Stimulated activated CD4-positive, alpha-beta T cell treated with anti-CD3 and anti-CD28 coated beads, Interleukin-12 subunit alpha, Interleukin-12 subunit beta, amount 100 ng/mL, for 48 hours (primary cell): ENCODE measurements at regions not wholly inside any gene's neighbourhood (a gene's known extent, or its start where the extent isn't known, plus 50 kb on each side); places are given as distances from the start of the nearest gene placed in this dataset.

Experiments used
- DNase-seq, 3 donors: peaks; one replicate each; pipeline ENCODE4 v3.0.0-alpha.2; 2020; ENCODE audit warnings: low read depth in 2 of 3, low spot score in 1 of 3

DNA sequence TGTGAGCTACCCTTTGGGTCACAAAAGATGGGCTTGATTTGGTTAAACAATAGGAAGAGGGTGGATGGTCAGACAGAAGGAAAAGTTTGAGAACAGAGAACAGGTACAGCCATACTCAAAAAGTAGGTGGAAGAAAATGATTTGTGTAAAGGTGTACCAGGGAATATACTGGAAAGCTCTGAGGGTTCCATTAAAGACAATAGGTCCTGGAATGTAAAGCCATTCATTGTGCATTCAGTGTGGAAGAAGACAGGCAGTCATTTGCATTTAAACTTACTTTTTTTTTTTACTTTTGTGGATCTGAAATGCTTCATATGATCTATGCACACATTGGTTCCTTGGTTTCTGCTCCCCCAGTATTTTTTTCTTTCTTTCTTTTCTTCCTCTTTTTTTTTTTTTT is 581.4 kb upstream of the PIK3C3 start:
- DNase-seq: no peak

DNA sequence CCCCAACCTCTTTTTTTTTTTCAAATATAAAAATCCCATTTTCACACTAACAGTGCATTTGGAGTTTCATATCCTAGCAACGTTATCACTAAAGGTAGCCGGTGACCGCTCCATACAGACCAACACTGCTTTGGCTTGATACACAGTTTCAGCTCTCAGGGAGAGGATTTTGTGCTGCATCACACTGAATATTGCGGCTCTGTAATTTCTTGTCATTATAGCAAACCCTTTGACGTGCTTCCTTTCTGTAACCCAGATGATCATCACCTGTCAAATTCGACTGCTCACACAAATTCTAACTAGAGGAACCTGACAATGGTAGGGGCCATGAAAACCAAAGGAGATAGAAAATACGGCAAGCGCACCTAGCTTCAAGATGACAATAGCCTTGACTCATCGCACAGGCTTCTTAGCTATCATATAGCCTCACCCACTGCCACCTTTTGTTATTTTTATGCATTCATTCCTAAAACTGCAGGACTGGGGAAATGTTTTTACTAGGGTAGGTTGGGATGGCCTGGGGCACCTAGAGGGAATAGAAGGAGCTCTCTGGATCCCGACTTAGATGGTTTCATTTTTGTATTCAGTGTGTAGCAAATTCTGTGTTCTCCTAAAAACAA is 582.9 kb upstream of the PIK3C3 start:
- DNase-seq: no peak

DNA sequence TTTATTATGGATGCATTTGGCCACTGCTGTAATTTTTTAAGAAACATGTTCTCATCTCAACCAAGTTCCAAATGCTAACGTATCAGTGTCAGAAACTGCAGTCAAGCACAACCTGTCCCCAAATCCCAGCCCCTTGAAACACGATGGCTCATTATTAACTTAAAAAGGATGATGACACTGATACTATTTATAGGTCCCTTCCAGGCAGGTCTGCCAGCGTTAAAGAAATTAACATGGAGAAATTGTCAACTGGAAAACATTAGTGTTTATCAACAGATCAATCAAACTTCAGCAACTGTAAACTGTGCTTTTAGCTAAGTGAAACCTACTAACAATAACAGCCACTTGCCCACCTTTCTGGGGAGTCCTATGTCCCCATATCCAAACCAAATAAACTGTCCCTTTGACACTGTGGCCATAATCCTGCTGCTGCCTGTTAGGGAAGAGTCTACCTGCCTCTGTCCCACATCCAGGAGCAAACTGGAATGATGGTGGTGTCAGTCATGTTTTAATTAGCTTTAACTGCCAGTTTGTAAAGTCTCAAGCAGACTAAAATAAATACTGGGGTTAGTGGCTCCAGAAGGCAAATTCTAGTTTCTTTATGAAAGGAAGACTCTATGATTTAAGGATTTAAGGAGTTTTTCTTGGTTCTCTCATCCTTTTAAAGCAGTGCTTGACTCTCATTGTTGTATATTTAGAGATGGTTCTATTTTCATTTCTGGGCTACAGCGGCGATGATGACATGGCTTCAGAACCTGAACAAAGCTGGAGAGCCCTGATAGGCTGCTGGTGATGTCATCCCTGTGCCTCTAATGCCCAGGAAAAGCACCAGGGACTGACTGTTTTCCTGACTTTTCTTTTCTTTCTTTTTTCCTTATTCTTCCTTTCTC is 583.6 kb upstream of the PIK3C3 start:
- no peak for DNase-seq

DNA sequence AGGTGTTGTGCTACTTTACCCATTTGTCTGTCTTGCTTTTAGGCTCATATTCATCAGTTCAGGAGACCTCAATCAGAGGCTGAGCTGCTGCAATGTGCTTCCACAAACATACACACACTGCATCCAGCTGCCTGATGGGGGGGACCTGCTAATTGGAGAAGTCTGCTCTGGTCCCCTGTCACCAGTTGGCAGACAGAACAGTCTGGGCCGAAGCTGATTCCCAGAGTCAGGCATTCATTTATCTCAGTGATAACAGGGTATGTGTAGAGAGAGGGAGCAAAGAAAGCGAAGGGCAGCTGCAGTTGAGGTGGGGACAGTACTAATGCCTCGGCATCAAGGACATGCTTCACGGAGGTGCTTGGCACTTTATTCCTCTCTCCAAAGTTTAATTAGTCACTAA is 584.3 kb upstream of the PIK3C3 start:
- DNase-seq: no peak

DNA sequence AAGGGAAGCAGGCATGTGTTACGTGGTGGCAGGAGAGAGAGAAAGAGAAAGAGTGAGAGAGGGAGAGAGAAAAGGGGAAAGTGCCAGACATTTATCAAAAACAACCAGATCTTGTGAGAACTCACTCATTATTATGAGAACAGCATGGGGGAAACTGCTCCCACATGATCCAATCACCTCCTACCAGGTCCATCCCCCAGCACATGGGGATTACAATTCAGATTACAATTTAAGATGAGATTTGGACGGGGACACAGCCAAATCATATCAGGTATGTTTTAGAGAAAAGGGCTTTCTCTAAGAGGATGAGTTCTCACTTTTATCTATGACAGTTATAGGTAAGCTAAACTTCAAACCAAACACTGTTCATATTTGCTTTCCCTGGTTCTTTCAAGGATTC is 597.3 kb upstream of the PIK3C3 start:
- DNase-seq: no peak

DNA sequence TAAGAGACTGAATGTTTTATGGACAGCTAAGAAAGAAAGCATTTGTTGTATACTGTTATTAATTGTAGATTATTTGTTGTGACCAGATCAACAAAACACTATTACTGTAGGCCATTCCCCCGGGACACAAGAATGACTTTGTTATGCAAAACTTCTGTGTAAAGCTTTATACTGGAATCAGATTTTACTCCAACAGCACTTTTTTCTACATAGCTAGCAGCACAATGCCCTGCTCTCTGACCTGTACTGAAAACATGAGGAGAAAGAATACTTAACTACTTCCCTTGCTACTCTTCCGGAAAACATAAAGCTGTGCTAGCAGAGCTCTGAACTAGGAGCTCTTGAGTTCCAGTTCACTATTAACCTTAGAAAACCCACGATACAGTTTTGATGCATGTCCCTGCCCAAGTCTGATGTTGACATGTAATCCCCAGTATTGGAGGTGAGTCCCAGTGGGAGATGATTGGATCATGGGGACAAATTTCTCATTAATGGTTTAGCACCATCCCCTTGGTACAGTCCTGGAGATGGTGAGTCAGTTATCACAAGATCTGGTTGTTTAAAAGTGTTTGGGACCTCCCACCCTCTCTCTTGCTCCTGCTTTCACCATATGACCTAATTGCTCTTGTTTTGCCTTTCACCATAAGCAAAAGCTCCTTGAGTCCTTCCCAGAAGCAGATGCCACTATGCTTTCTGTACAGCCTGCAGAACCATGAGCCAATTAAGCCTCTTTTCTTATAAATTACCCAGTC is 601.1 kb upstream of the PIK3C3 start:
- DNase-seq: no peak

DNA sequence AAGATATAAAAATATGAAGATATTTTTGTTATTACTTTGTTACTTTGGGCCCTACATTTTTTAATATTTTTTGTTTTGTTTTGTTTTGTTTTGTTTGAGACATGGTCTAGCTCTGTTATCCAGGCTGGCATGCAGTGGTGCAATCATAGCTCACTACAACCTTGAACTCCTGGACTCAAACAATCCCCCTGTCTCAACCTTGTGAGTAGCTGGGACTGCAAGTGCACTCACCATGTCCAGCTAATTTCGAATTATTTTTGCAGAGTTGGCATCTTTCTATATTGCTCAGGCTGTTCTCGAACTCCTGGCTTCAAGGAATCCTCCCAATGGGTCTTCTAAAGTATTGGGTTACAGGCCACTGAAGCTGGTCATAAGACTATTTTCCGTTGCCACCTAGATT is 603.6 kb upstream of the PIK3C3 start:
- DNase-seq: no peak

DNA sequence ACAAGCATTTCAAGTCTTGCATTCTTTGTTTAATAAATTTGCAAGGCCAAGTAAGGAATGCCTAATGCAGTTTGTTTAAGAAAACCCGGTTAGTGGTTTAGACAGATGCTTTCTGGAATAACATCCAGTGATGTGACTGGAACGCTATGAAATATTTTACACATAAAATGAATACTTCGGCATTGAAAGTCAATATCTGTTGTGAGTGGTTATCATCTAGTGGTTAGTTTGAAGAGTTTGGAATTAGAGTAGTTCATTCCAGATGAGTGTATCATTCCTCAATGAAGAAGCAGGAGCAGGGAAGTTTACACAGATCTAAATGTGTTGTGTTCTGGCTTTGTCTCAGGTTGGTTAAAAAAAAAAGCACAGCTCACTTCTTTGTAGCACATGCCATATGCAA is 608.0 kb upstream of the PIK3C3 start:
- no peak for DNase-seq

DNA sequence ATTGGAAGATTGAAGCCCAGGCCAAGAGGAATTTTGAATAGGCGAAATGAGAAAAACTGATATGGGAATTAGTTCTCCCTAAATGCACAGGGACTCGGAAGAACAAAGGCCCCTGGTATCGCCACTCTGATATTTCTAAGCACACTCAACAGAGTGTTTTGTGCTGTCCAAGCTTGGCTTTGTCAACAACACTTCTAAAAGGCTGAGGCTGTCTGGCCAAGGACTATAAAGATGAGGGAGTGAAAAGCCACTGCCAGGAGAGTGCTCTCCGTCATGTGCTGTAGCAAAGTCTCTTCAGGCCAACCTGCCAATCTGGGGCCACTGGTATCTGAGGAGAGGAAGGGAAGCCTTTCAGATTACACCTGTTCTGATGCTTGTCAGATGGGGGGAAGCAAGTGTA is 611.2 kb upstream of the PIK3C3 start:
- DNase-seq: no peak

DNA sequence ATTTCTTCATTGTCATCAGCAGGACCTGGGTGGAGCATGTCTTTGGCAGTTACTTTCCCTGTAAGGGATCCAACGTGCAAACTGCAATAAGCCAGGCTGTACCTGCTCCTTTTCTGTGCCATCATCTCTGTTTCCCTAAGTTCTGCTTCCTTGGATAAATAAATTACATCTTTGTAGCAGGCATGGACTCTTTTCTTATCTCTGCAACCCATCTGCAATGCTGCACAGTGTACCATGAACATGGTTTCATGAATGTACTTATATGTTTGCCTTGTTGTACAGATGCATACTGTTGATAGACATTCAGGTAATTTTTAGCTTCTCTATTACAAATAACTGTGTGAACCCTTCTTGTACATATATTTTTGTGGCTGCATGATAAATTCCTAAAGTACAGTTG is 616.7 kb upstream of the PIK3C3 start:
- no peak for DNase-seq

DNA sequence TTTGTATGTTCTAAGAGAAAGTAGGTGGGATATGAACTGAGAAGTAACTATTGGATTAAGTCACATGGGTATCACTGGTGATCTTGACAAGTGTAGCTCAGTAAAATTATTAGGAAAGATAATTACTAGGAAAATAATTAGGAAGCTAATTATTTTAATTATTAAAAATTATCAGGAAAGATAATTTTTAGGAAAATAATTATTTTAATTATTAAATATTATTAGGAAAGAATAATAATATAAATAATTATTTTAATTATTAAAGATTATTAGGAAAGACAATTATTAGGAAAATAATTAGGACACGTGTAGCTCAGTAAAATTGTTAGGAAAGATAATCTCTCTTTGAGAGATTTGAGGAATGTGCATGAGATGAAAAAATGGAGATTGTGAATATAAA is 623.4 kb upstream of the PIK3C3 start:
- DNase-seq: no peak

DNA sequence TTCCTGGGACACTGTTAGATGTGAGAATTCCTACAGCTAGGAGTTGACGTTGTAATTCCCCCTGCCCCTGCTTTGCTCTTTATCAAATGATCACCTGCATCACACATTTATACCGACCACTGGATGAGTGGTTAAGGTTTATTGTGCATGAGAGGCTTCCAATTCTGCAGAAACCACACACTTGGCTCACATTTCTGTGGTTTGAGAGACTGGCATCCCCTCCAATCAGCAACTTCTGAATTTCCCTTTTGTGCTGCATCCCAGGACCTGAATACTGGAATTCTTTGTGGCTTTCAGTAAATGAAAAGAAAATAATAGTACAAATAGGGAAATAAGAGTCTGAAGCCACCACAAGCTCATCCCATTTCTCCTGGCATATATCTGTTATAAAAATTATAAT is 628.7 kb upstream of the PIK3C3 start:
- DNase-seq: no peak

DNA sequence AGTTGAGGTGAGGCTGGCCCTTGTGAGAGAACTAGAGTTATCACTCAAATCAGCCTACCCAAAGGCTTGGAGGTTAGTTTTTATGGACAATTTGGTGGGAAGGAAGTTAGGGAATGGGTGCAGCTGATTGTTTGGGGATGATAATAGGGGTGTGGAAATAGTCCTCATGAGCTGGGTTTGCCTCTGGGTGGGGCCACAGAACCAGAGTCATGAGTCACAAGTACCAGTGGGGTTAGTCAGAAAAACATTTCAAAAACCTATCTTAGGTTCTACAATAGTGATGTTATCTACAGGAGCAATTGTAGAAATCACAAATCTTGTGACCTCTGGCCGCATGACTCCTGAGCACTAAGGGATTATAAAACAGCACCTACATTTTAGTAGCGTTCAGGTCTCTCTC is 630.1 kb upstream of the PIK3C3 start:
- DNase-seq: no peak

DNA sequence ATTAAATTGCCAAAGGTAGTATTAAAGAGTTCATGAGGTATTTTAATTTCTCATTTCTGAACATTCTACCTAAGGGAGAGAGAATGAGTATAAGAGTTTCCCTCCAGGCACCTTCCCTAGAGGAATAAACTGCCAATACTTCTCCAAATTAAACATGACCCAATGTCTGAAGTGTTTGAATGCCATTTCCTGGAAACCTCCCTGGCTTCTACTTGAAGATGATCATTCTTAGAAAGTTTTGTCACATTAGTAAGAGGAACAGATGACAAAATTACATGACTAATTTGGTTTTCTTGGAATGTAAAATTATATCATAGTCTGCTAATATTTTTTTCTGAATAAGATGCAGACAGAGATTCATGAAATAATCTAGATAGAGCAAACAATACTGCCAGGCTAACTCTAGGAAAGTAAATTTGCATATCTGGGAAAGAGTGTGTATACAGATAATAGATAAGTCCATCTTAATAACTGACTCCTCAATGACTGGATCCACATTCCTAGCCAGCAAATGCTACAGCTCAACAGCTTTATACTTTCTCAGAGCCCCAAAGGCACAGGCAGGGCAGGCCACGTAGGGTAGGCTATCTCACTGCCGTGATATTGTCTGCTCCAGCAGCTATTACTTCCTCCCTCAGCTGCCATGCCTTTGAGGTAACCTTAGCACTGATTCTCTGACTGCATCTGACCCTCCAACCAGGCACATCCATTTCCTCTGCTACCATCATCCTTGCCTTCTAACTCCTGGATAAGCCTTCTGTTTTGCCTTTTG is 630.8 kb upstream of the PIK3C3 start:
- no peak for DNase-seq

DNA sequence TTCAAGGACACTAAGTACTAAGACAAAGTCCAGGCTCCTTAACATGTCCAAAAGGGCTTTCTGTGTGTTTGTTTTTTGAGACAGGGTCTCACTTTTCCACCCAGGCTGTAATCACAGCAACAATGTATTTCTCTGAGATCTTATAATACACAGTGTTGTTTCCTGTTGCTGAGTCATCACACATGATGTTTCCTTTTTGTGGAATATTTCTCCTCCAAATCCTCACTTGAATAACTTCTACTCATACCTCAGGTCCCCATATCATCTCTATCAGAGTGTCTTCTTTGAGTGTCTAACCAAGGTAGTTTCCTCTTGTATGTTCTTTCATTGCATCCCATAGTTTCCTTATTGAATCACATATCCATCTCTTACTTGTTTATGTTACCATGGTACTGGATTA is 632.0 kb upstream of the PIK3C3 start:
- no peak for DNase-seq

DNA sequence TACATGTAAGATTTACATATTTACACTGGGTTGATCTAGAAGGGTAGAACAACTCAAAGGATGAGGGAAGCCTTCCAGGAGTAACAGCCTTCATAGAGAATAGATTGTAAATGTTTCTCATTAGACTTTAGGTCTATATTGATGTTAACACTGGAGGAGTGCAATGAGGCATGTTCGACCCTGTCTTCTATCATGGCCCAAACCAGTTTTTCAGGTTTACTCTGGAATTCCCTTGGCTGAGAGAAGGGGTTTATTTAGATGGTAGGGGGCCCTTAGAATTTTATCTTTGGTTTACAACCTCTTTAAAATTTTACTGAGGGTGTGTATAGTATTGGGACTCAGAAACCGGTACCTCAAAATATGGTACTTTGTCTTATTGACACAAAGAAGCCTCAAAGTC is 634.9 kb upstream of the PIK3C3 start:
- DNase-seq: no peak

DNA sequence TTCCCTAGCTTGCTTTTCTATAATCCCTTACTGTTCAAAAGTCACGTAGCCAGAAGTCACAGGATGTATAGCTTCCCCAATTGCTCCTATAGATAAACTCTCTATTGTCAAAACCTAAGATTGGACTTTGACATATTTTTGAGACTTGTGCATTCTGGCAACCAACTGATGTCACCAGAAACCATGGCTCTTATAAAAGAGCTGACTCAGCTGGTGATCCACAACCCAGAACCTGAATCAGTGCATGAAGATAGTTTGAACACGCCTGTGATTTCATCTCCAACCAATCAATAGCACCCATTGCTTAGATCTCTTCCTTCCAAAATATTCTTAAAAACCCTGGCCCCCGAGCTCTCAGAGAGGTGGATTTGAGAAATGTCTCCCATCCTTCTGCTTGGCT is 639.9 kb upstream of the PIK3C3 start:
- DNase-seq: no peak

DNA sequence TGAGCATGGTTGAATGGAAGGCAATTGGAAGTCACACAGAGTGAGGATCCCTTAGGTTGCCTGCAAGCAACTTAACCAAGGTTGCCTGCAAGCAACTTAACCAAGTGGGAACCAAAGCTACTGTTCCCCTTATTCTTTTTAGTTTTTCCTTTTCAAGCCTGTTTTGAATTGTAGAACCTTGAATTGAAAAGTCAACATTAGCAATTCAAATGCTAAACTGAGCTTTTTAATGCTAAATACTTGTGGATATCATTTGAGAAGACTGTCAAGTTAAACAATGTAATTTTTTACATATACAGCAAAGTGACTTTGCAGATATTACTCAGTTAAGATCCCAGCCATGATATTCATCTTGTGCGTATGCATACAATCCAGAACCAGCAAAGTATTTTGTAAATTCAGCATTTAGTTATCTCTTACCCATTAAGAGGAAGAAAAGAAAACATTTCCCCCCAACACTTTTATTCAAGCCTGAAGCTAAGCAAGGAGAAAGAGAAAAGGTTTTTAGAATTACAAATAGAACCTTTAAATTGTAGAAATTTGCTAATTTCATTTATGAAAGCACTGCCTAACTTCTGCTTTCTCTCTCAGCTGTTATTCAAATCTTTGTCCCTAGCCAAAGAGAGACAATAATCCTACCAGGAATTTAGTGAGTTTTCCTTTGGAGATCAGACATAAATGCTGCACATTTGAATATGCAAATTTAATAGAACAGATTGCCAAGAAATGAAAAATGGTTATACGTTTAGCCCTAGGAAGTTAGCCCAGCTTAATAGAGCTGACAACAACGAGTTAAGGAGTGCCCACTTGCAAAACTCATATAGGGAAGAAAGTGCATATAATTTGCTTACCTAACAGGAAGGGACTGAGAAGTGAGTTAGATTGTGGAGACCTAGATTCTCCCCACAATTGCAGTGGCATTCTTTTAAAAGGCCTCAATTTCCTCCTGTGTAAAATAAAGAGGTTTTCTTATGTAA is 643.2 kb upstream of the PIK3C3 start:
- no peak for DNase-seq

DNA sequence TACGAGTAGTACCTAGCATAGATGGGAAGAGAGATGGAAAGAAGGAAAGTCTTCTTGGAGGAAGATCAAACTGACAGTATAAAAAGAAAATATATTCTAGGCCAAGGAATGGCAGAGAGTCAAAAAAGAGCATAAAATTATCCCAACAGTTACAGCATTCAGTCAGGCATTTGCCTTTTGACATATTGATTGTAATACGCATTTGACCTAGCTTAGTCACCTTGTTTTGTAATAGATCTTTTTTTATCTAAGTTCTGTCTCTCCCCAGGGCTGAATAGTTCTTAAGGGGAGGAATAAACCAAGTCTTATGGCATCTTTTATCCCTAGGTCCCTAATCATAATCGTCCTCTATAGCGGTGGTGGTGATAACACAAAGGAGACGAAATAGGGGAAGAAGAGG is 657.3 kb upstream of the PIK3C3 start:
- no peak for DNase-seq

DNA sequence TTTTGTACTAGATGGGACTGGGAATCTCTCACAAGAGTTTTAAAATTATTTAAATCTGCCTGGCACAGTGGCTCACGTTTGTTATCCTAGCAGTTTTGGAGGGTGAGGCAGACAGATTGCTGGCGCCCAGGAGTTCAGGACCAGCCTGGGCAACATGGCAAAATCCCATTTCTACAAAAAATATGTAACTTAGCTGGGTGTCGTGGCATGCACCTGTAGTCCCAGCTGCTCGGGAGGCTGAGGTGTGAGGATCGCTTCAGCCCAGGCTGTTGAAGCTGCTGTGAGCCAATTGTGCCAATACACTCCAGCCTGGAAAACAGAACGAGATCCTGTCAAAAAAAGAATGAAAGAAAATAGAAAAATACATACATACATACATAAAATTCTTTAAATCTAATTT is 685.7 kb upstream of the PIK3C3 start:
- DNase-seq: no peak
